ENCODE measurements at regions not wholly inside any gene's neighbourhood (a gene's known extent, or its start where the extent isn't known, plus 50 kb on each side); places are given as distances from the start of the nearest gene placed in this dataset.

DNA sequence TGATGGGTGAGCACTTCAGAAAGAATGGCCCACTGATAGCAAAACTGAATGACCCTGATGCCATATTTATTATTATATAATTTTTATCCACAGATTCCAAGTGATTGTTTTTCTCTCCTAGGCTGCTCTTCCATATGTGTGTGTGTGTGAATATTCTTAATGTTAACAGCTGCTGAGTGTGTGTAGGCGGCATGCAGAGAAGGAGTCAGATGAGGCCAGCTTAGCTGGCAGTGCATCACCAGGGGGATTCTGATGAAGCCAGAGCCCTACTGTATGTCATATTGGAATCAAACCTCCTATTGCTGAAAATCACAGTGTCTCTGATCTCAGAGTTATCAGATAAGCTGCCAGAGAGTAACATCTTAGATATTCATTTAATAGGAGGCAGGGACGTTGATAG is 177.1 kb downstream of the DMAC1 start:
- TF ChIP-seq, protein P1, sequence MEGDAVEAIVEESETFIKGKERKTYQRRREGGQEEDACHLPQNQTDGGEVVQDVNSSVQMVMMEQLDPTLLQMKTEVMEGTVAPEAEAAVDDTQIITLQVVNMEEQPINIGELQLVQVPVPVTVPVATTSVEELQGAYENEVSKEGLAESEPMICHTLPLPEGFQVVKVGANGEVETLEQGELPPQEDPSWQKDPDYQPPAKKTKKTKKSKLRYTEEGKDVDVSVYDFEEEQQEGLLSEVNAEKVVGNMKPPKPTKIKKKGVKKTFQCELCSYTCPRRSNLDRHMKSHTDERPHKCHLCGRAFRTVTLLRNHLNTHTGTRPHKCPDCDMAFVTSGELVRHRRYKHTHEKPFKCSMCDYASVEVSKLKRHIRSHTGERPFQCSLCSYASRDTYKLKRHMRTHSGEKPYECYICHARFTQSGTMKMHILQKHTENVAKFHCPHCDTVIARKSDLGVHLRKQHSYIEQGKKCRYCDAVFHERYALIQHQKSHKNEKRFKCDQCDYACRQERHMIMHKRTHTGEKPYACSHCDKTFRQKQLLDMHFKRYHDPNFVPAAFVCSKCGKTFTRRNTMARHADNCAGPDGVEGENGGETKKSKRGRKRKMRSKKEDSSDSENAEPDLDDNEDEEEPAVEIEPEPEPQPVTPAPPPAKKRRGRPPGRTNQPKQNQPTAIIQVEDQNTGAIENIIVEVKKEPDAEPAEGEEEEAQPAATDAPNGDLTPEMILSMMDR (IDR thresholded peaks at IDR 0.05; ENCODE audit: borderline replicate concordance, extremely low read depth, insufficient read depth), result no peak
- intact Hi-C loops (cut with DNase I), result no loop called here
- FAIRE-seq, result no peak

DNA sequence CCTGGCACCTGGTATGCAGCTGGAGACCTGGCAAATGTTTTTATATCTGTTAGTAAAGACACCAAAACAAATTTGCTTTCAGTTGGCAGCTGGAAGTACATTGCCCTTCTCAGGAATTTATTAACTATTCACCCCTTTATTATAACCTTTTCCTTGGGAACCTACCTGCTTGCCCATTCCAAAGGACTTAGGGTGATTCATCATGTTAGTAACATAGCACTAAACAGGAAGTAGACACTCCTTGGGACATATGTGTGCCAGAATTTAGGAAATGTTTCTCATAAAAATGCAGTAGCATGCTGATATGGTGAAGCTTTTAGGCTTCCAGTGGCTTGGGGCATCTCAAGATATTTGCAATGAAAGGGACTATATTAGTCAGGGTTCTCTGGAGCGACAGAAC is 184.2 kb downstream of the DMAC1 start:
- H3K9me3 ChIP-seq (ENCODE audit: control insufficient read depth in 2 of 3, insufficient read depth in 1 of 3, low read length in 3 of 3), result no peaks in the 10 kb centered on the region
- H3K27ac ChIP-seq (ENCODE audit: low read depth in 2 of 2, low read length in 2 of 2), result no peak overlapping the region
- TF ChIP-seq, protein P1 (IDR thresholded peaks at IDR 0.05; ENCODE audit: borderline replicate concordance, extremely low read depth, insufficient read depth), result no peak
- H3K36me3 ChIP-seq (ENCODE audit: control insufficient read depth in 2 of 3, insufficient read depth in 3 of 3, low read length in 3 of 3), result no peaks in the 10 kb centered on the region
- DNase-seq (no peak), FAIRE-seq (no peak)
- H3K9ac ChIP-seq (ENCODE audit: low read length in 3 of 3), result no peak overlapping the region
- no peak overlapping the region for H3K4me3 ChIP-seq (ENCODE audit: low read length in 3 of 3)
- no peaks in the 10 kb centered on the region for H3K4me1 ChIP-seq (ENCODE audit: control insufficient read depth in 2 of 3, insufficient read depth in 2 of 3, low read depth in 1 of 3, low read length in 3 of 3)
- intact Hi-C loops (cut with DNase I), result no loop called here
- H3K27me3 ChIP-seq (ENCODE audit: control insufficient read depth, insufficient read depth, low read length), result no peaks in the 10 kb centered on the region

More for the DNA sequence above, 177.1 kb downstream of the DMAC1 start:
- Histone ChIP-seq H3K36me3 (ENCODE audit: control insufficient read depth in 2 of 3, insufficient read depth in 3 of 3, low read length in 3 of 3) (no peaks in the 10 kb centered on the region), H3K9ac (ENCODE audit: low read length in 3 of 3) (no peak overlapping the region), H3K9me3 (ENCODE audit: control insufficient read depth in 2 of 3, insufficient read depth in 1 of 3, low read length in 3 of 3) (no peaks in the 10 kb centered on the region), H3K4me3 (ENCODE audit: low read length in 3 of 3) (no peak overlapping the region), H3K4me1 (ENCODE audit: control insufficient read depth in 2 of 3, insufficient read depth in 2 of 3, low read depth in 1 of 3, low read length in 3 of 3) (no peaks in the 10 kb centered on the region), H3K27ac (ENCODE audit: low read depth in 2 of 2, low read length in 2 of 2) (no peak overlapping the region), H3K27me3 (ENCODE audit: control insufficient read depth, insufficient read depth, low read length) (no peaks in the 10 kb centered on the region)
- DNase-seq, result no peak

DNA sequence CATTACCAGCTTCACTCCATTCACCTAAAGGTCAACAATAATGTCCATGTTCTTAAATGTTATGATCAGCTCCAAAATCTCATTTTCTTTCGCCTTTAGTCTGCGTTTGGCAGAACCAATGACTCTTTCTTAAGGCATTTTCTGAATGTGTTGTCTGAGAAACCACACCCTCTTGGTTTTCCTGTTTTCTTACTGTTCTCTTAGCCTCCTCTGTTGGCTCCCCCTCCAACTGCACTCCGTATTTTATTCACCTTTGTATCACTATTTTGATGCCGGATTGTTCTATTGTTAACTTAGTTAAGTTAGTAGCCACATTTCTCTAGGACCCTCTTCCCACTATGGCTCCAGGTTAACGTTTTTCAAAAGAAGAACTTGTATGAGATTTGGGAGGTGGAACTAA is 185.6 kb downstream of the DMAC1 start:
- no peaks in the 10 kb centered on the region for H3K9me3 ChIP-seq (ENCODE audit: control insufficient read depth in 2 of 3, insufficient read depth in 1 of 3, low read length in 3 of 3)
- DNase-seq (no peak), FAIRE-seq (no peak)
- intact Hi-C loops (cut with DNase I), result no loop called here
- no peak overlapping the region for H3K9ac ChIP-seq (ENCODE audit: low read length in 3 of 3)
- no peak overlapping the region for H3K4me3 ChIP-seq (ENCODE audit: low read length in 3 of 3)
- H3K36me3 ChIP-seq (ENCODE audit: control insufficient read depth in 2 of 3, insufficient read depth in 3 of 3, low read length in 3 of 3), result no peaks in the 10 kb centered on the region
- TF ChIP-seq, protein P1 (IDR thresholded peaks at IDR 0.05; ENCODE audit: borderline replicate concordance, extremely low read depth, insufficient read depth), result no peak
- no peak overlapping the region for H3K27ac ChIP-seq (ENCODE audit: low read depth in 2 of 2, low read length in 2 of 2)
- H3K4me1 ChIP-seq (ENCODE audit: control insufficient read depth in 2 of 3, insufficient read depth in 2 of 3, low read depth in 1 of 3, low read length in 3 of 3), result no peaks in the 10 kb centered on the region
- H3K27me3 ChIP-seq (ENCODE audit: control insufficient read depth, insufficient read depth, low read length), result no peaks in the 10 kb centered on the region

DNA sequence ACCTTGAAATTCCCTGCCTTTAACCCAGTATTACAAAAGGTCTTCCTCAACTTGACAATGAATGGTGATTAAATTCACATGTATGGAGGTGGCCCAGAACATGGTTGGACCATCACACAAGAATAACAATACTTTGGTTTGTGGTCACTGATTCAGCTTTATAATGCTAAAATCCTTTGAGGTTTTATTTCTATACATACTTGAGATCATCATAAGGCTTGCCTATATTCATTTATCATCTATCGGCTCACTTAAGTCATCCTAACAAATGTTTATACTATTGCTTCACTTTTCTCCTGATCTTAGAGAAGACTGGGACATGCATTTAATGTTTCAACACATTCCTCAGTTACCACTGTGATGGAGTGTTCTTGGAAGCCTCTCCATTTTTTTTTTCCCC is 191.3 kb downstream of the DMAC1 start:
- TF ChIP-seq, protein P1 (IDR thresholded peaks at IDR 0.05; ENCODE audit: borderline replicate concordance, extremely low read depth, insufficient read depth), result no peak
- H3K36me3 ChIP-seq (ENCODE audit: control insufficient read depth in 2 of 3, insufficient read depth in 3 of 3, low read length in 3 of 3), result no peaks in the 10 kb centered on the region
- intact Hi-C loops (cut with DNase I), result no loop called here
- FAIRE-seq, result no peak
- no peak for DNase-seq
- H3K27ac ChIP-seq (ENCODE audit: low read depth in 2 of 2, low read length in 2 of 2), result no peak overlapping the region
- H3K27me3 ChIP-seq (ENCODE audit: control insufficient read depth, insufficient read depth, low read length), result no peaks in the 10 kb centered on the region
- H3K4me1 ChIP-seq (ENCODE audit: control insufficient read depth in 2 of 3, insufficient read depth in 2 of 3, low read depth in 1 of 3, low read length in 3 of 3), result no peaks in the 10 kb centered on the region
- H3K4me3 ChIP-seq (ENCODE audit: low read length in 3 of 3), result no peak overlapping the region
- no peaks in the 10 kb centered on the region for H3K9me3 ChIP-seq (ENCODE audit: control insufficient read depth in 2 of 3, insufficient read depth in 1 of 3, low read length in 3 of 3)
- H3K9ac ChIP-seq (ENCODE audit: low read length in 3 of 3), result no peak overlapping the region
